GM13977 (cell line): ENCODE measurements at regions not wholly inside any gene's neighbourhood (a gene's known extent, or its start where the extent isn't known, plus 50 kb on each side); places are given as distances from the start of the nearest gene placed in this dataset.

Source experiments
- DNase-seq: peaks from one replicate; pipeline ENCODE4 v3.0.0; 2012; ENCODE audit warnings: low spot score
- CTCF ChIP-seq: IDR thresholded peaks from 2 replicates; pipeline ENCODE4 v1.5.1; 2012; ENCODE audit warnings: mild to moderate bottlenecking, control low read depth; ENCODE audit not compliant: insufficient read depth; ENCODE audit errors: extremely low read depth, missing control alignments
- in situ Hi-C: fragments of 300-500 bp; cut with MboI; formaldehyde crosslinking; loops from one replicate; pipeline ENCODE4 v1.12.0; 2022; ENCODE audit warnings: low sequenced_read_pairs, low pct_unique_long_range_greater_than_20kb, mixed read lengths, inconsistent platforms; ENCODE audit not compliant: unreplicated experiment

GRCh38 chr7:109898-110556, 82.3 kb upstream of the FAM20C start:
- DNase-seq, result no peak
- TF ChIP-seq CTCF, result no peak
- in situ Hi-C loops, result no loop called here

GRCh38 chr7:110557-111232, 81.7 kb upstream of the FAM20C start:
- no peak for TF ChIP-seq CTCF
- in situ Hi-C loops, result no loop called here
- no peak for DNase-seq

GRCh38 chr7:111591-111990, 80.8 kb upstream of the FAM20C start:
- no peak for DNase-seq
- in situ Hi-C loops, result no loop called here
- TF ChIP-seq CTCF, result no peak

GRCh38 chr7:112881-113280, 79.5 kb upstream of the FAM20C start:
- in situ Hi-C loops, result no loop called here
- TF ChIP-seq CTCF, result no peak
- no peak for DNase-seq

GRCh38 chr7:115274-115911, 77.0 kb upstream of the FAM20C start:
- DNase-seq, result no peak

More at GRCh38 chr7:115274-115911, 77.0 kb upstream of the FAM20C start:
- in situ Hi-C loops, result no loop called here
- no peak for TF ChIP-seq CTCF
